ENCODE measurements at regions not wholly inside any gene's neighbourhood (a gene's known extent, or its start where the extent isn't known, plus 50 kb on each side); places are given as distances from the start of the nearest gene placed in this dataset.

DNA sequence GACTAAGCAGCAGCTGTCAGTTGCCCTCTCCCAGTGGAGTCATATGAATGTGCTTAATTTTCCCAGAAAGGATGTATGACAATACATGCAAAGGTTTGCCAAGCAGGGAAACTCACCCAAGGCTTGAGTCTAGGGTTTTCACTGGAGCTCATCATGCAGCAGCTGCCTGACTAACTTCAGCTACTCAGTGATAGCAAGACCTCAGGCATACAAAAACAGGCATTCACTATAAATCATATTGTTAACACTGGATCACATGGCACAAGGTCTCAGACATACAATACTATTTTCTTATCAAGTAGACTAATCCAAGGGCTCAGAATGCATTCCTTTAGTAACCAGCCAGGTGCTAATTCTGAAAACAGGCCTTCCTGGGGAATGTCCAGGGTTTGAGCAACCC lies 85.0 kb upstream of the STAC start:
- no peak overlapping the region for H3K4me3 ChIP-seq (replicated peaks; ENCODE audit: low read depth, low read length)
- DNase-seq (ENCODE audit: extremely low read depth, low read depth): no peak

GRCh38 chr3:36297195-36297594 lies 83.1 kb upstream of the STAC start:
- H3K4me3 ChIP-seq (replicated peaks; ENCODE audit: low read depth, low read length): no peak overlapping the region
- TF ChIP-seq CTCF (IDR thresholded peaks at IDR 0.05; ENCODE audit: low read depth, low read length, missing control alignments): no peak
- no peak for DNase-seq (ENCODE audit: extremely low read depth, low read depth)

More for the DNA sequence above, 85.0 kb upstream of the STAC start:
- TF ChIP-seq CTCF (IDR thresholded peaks at IDR 0.05; ENCODE audit: low read depth, low read length, missing control alignments): no peak

GRCh38 chr3:36298188-36298587 lies 82.1 kb upstream of the STAC start:
- no peak overlapping the region for H3K4me3 ChIP-seq (replicated peaks; ENCODE audit: low read depth, low read length)
- no peak for TF ChIP-seq CTCF (IDR thresholded peaks at IDR 0.05; ENCODE audit: low read depth, low read length, missing control alignments)
- no peak for DNase-seq (ENCODE audit: extremely low read depth, low read depth)

DNA sequence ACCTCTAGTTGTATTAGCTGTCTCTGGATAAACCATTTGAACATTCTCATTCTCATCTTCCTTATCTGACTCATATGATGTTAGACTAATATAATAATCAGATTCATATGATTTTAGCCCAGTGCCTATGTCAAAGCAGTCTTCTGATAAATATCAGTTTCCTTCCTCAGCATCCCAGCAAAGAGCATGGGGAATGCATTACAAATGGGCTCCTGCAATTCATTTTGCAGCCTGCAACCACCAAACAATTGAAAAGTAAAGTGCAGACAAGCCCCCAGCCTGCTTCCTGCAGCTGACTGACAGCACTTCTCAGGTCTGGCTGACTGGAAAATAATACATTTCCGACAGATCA lies 78.2 kb upstream of the STAC start:
- no peak overlapping the region for H3K4me3 ChIP-seq (replicated peaks; ENCODE audit: low read depth, low read length)
- no peak for DNase-seq (ENCODE audit: extremely low read depth, low read depth)
- TF ChIP-seq CTCF (IDR thresholded peaks at IDR 0.05; ENCODE audit: low read depth, low read length, missing control alignments): no peak

DNA sequence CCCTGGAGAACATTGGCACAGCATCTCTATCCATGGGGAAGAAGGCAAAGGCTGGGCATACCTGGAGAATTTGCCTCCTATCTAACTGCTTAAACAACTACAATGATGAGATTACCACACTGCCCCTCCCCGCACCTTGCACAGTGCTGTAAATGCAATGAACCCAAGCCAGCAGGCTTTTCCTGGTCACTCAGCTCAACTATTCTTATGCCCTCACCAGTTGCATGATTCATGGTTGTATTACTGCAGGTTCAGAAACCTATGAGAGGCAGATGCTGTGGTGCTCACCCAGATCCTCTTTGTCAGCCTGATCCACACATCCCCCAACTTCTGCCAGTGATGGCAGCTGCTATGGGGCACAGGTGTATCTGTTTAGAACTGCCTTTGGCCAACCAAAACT lies 77.7 kb upstream of the STAC start:
- DNase-seq (ENCODE audit: extremely low read depth, low read depth): no peak
- TF ChIP-seq CTCF (IDR thresholded peaks at IDR 0.05; ENCODE audit: low read depth, low read length, missing control alignments): no peak
- H3K4me3 ChIP-seq (replicated peaks; ENCODE audit: low read depth, low read length): no peak overlapping the region

GRCh38 chr3:36303286-36303685 lies 77.0 kb upstream of the STAC start:
- TF ChIP-seq CTCF (IDR thresholded peaks at IDR 0.05; ENCODE audit: low read depth, low read length, missing control alignments): no peak
- DNase-seq (ENCODE audit: extremely low read depth, low read depth): no peak
- H3K4me3 ChIP-seq (replicated peaks; ENCODE audit: low read depth, low read length): no peak overlapping the region

GRCh38 chr3:36305929-36306520 lies 74.3 kb upstream of the STAC start:
- TF ChIP-seq CTCF (IDR thresholded peaks at IDR 0.05; ENCODE audit: low read depth, low read length, missing control alignments): no peak
- no peak overlapping the region for H3K4me3 ChIP-seq (replicated peaks; ENCODE audit: low read depth, low read length)
- DNase-seq (ENCODE audit: extremely low read depth, low read depth): no peak

All from HFF-Myc (cell line).